ENCODE measurements at regions not wholly inside any gene's neighbourhood (a gene's known extent, or its start where the extent isn't known, plus 50 kb on each side); places are given as distances from the start of the nearest gene placed in this dataset.
"Not testable (repeated sequence)": the region's sequence is repeated elsewhere in the genome, so short reads cannot be mapped to it uniquely, and the experiment has no call there.

- TF ChIP-seq POLR2A (IDR thresholded peaks at IDR 0.05; ENCODE audit: borderline replicate concordance, extremely low read depth, insufficient read depth, insufficient read length); POLR2AphosphoS5 (IDR thresholded peaks at IDR 0.05; ENCODE audit: low read depth, low read length); ZBTB33 (IDR thresholded peaks at IDR 0.05; ENCODE audit: extremely low read depth, insufficient replicate concordance, low read length); EZH2phosphoT487 (IDR thresholded peaks at IDR 0.05; ENCODE audit: borderline replicate concordance); ZNF274 (IDR thresholded peaks at IDR 0.05; ENCODE audit: low read depth, low read length); CTCF (IDR thresholded peaks at IDR 0.05 in 2 of 3, conservative IDR thresholded peaks at IDR 0.05 in 1 of 3; ENCODE audit: borderline replicate concordance in 1 of 3, insufficient read depth in 1 of 3, low read depth in 2 of 3, low read length in 2 of 3); EZH2 (IDR thresholded peaks at IDR 0.05); TCF7L2 (IDR thresholded peaks at IDR 0.05; ENCODE audit: borderline replicate concordance, extremely low read depth, insufficient read depth, insufficient read length); ELF1 (IDR thresholded peaks at IDR 0.05; ENCODE audit: borderline replicate concordance, low read depth): not testable (repeated sequence)
These were observed 846.4 kb downstream of the RPIA start for GRCh38 chr2:89537862-89538261.

Measured in HCT116 (cell line).